Heart left ventricle (tissue), 16 donors: ENCODE measurements at regions not wholly inside any gene's neighbourhood (a gene's known extent, or its start where the extent isn't known, plus 50 kb on each side); places are given as distances from the start of the nearest gene placed in this dataset.
"Not testable (repeated sequence)": the region's sequence is repeated elsewhere in the genome, so short reads cannot be mapped to it uniquely, and the experiment has no call there.

Experiments used
- ATAC-seq, 4 donors: fragments of 200-7000 bp; cut with Tn5 transposase; one replicate each; pipeline ENCODE4 v1.9.1; 2020 to 2022; ENCODE audit warnings: moderate library complexity in 4 of 4, mild to moderate bottlenecking in 3 of 4, moderate number of reproducible peaks in 1 of 4
- DNase-seq, 5 donors: peaks; one replicate each; pipeline ENCODE4 v3.0.0-alpha.2; 2020
- H3K27ac ChIP-seq, 12 donors: fragments of 200-600 bp; sonication (generic) in 4 of 12; one replicate each; pipeline versions ENCODE4 v1.5.0 to v1.8.0; 2016 to 2022; ENCODE audit warnings: mild to moderate bottlenecking in 2 of 12
- H3K27me3 ChIP-seq, 9 donors: fragments of 200-600 bp; sonication (generic) in 2 of 9; one replicate each; pipeline versions ENCODE4 v1.5.1 to v1.8.0; 2016 to 2022; ENCODE audit warnings: mild to moderate bottlenecking in 3 of 9
- H3K36me3 ChIP-seq, 9 donors: fragments of 200-600 bp; sonication (generic) in 2 of 9; one replicate each; pipeline versions ENCODE4 v1.5.0 to v1.8.0; 2018 to 2022; ENCODE audit warnings: mild to moderate bottlenecking in 2 of 9
- H3K4me1 ChIP-seq, 12 donors: fragments of 200-600 bp; sonication (generic) in 4 of 12; one replicate each; pipeline versions ENCODE4 v1.5.0 to v1.8.0; 2016 to 2022; ENCODE audit warnings: mild to moderate bottlenecking in 3 of 12
- H3K4me3 ChIP-seq, 12 donors: fragments of 200-600 bp; sonication (generic) in 4 of 12; one replicate each; pipeline versions ENCODE4 v1.5.0 to v1.8.0; 2017 to 2022; ENCODE audit warnings: mild to moderate bottlenecking in 9 of 12, moderate library complexity in 4 of 12
- H3K9me3 ChIP-seq, 12 donors: fragments of 200-600 bp; sonication (generic) in 4 of 12; one replicate each; pipeline versions ENCODE4 v1.5.0 to v1.8.0; 2016 to 2022; ENCODE audit warnings: mild to moderate bottlenecking in 1 of 12
- POLR2A ChIP-seq, 2 donors: fragments of 450-650 bp; IDR thresholded peaks; one replicate each; pipeline ENCODE4 v1.6.1; 2017; ENCODE audit warnings: antibody characterized with exemption in 2 of 2, mild to moderate bottlenecking in 2 of 2, moderate library complexity in 2 of 2
- WGBS, 4 donors: extraction: QIAGEN DNeasy Blood & Tissue Kit in 2 of 4; methylation state at CpG; one replicate each; pipeline versions ENCODE4 v1.1.5 to v1.1.7; 2013 to 2018; 5-methylcytosine and 5-hydroxymethylcytosine counted together
- intact Hi-C, 10 donors: fragments of 100-400 bp; cut with DNase I; formaldehyde crosslinking; loops; one replicate each; pipeline versions ENCODE4 v1.11.1 to v1.14.2; 2022
- TF ChIP-seq, protein P1 (sequence below), 12 donors: fragments of 200-600 bp; sonication (generic) in 4 of 12; IDR thresholded peaks; one replicate each; pipeline versions ENCODE4 v1.5.0 to v1.8.0; 2018 to 2022; ENCODE audit warnings: antibody characterized with exemption in 12 of 12, mild to moderate bottlenecking in 5 of 12
- donor health status: ischemic (EF 13 %, LVEDD 7.1; RV severe dilation, severe dysfunction).
- donor health status: healthy with polysubstance abuse.
- donor health status: DM: no; HTN: yes; CAD: no.
- donor health status: DM: no; HTN: no; CAD: no.
- donor health status: ischemic (EF 25% LVEDD 6.9; RV normal size, moderate dysfunction).
- donor health status: ischemic (EF 25% LVEDD 5.7; RV mildly dilated, moderate dysfunction).
- donor health status: healthy.
- donor health status: DM: yes; HTN: yes; CAD: no.
- donor health status: ischemic (EF 35%, LVEDD 5.7; RV mildly dilated, moderate dysfunction).
- donor health status: nonischemic (EF 11% LVEDD 7.7; RV severe dilation, severe dysfunction).
- donor health status: DM: yes; HTN: yes; CAD: no.
- donor health status: PGD.
- donor health status: ischemic (EF 29% LVEDD 5.4; RV normal size, mild dysfunction).
- donor health status: nonischemic (EF 23%, LVEDD 6.1; RV moderate dilation, normal function).

DNA sequence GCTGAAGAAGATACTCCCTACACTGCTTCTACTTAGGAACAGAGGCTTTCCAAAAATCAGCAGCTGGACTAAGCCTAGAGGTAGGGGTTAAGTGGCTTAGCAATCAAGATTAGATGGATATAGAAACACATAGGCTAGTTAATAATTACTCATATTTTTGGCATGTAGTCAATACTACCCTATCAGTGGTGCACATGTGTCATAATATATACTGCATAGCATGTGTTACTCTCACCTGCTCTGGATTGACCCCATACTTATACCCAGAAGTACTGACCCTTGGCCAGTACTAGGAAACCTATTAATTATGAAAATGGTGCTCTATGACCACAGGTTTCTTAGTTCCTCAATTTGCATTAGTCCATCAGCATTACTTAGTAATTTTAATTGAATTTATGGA is 528.4 kb upstream of the LMO3 start:
- H3K36me3 ChIP-seq: no peaks in the 10 kb centered on the region
- no peak for ATAC-seq
- H3K27me3 ChIP-seq: no peaks in the 10 kb centered on the region
- DNase-seq: no peak
- TF ChIP-seq, protein P1, sequence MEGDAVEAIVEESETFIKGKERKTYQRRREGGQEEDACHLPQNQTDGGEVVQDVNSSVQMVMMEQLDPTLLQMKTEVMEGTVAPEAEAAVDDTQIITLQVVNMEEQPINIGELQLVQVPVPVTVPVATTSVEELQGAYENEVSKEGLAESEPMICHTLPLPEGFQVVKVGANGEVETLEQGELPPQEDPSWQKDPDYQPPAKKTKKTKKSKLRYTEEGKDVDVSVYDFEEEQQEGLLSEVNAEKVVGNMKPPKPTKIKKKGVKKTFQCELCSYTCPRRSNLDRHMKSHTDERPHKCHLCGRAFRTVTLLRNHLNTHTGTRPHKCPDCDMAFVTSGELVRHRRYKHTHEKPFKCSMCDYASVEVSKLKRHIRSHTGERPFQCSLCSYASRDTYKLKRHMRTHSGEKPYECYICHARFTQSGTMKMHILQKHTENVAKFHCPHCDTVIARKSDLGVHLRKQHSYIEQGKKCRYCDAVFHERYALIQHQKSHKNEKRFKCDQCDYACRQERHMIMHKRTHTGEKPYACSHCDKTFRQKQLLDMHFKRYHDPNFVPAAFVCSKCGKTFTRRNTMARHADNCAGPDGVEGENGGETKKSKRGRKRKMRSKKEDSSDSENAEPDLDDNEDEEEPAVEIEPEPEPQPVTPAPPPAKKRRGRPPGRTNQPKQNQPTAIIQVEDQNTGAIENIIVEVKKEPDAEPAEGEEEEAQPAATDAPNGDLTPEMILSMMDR (IDR thresholded peaks at IDR 0.05): no peak
- TF ChIP-seq POLR2A (IDR thresholded peaks at IDR 0.05): no peak
- no peaks in the 10 kb centered on the region for H3K9me3 ChIP-seq
- intact Hi-C loops: no loop called here
- H3K27ac ChIP-seq: no peak overlapping the region
- no peaks in the 10 kb centered on the region for H3K4me1 ChIP-seq
- H3K4me3 ChIP-seq: no peak overlapping the region

DNA sequence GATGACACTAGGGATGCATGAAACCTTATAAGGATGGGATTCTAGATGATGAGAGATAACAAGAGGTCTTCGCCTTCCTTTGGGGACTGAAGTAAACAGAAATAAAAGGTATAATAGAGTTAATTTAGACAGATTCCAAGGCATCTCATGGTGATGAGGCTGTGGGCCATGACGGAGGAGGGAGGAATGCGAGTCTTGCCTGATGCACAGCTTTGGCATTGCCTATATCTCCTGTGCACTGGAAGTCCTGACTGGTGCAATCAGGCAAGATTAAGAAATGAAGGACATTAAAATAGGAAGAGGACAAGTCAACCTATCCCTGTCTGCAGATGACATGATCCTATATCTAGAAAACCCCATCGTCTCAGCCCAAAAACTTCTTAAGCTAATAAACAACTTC is 526.4 kb upstream of the LMO3 start:
- WGBS, 4 donors: 78 to 86% (median 84%) methylated on average over 4 of the region's 4 CpGs

DNA sequence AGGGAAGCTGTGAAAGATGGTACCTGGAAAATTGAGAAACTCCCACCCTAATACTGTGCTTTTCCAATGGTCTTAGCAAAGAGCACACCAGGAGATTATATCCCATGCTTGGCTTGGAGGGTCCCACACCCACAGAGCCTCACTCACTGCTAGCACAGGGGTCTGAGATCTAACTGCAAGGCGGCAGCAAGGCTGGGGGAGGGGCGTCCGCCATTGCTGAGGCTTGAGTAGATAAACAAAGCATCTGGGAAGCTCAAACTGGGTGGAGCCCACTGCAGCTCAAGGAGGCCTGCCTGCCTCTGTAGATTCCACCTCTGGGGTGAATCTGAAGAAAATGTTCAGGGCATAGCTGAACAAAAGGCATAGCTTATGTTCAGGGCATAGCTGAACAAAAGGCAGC is 510.6 kb upstream of the LMO3 start:
- H3K27me3 ChIP-seq, ATAC-seq, H3K4me1 ChIP-seq, H3K36me3 ChIP-seq, H3K4me3 ChIP-seq, intact Hi-C loops, H3K27ac ChIP-seq, DNase-seq: not testable (repeated sequence)
- WGBS, 4 donors: 61 to 87% (median 83%) methylated on average over 3 of the region's 3 CpGs
- peaks cover 0 to 10% (median 0%) of the 10 kb centered on the region in 12 donors for H3K9me3 ChIP-seq

More for the DNA sequence above, 526.4 kb upstream of the LMO3 start:
- intact Hi-C loops: no loop called here
- no peak overlapping the region for H3K4me3 ChIP-seq
- no peaks in the 10 kb centered on the region for H3K27me3 ChIP-seq
- no peak overlapping the region for H3K27ac ChIP-seq
- no peaks in the 10 kb centered on the region for H3K36me3 ChIP-seq
- H3K9me3 ChIP-seq: no peaks in the 10 kb centered on the region
- no peaks in the 10 kb centered on the region for H3K4me1 ChIP-seq
- DNase-seq (no peak), ATAC-seq (no peak)
- TF ChIP-seq POLR2A (IDR thresholded peaks at IDR 0.05): no peak
- TF ChIP-seq, protein P1 (IDR thresholded peaks at IDR 0.05): no peak

DNA sequence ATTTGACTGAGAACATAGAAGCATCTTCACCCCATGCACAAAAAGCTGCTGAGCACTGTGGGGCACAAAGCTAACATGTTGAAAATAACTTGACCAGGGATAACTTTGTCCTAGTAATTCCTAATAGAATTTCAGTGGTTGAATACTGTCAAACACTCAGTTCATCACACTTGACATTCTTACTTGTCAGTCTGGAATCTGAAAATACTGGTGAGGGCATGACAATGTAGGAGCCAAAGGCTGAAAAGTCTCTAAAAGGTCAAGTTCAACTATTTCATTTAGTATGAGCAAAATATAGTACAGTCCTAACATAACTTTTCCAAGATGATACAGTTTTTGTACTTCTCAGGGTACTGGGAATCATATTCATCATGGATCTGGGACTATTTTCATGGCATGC is 504.4 kb upstream of the LMO3 start:
- Histone ChIP-seq H3K36me3 (no peaks in the 10 kb centered on the region), H3K27ac (no peak overlapping the region), H3K27me3 (no peaks in the 10 kb centered on the region), H3K4me1 (no peaks in the 10 kb centered on the region), H3K4me3 (no peak overlapping the region), H3K9me3 (peaks cover 0 to 6% (median 0%) of the 10 kb centered on the region in 12 donors)
- intact Hi-C loops: no loop called here
- DNase-seq (no peak), ATAC-seq (no peak)
- TF ChIP-seq POLR2A (IDR thresholded peaks at IDR 0.05): no peak
- TF ChIP-seq, protein P1 (IDR thresholded peaks at IDR 0.05): no peak

DNA sequence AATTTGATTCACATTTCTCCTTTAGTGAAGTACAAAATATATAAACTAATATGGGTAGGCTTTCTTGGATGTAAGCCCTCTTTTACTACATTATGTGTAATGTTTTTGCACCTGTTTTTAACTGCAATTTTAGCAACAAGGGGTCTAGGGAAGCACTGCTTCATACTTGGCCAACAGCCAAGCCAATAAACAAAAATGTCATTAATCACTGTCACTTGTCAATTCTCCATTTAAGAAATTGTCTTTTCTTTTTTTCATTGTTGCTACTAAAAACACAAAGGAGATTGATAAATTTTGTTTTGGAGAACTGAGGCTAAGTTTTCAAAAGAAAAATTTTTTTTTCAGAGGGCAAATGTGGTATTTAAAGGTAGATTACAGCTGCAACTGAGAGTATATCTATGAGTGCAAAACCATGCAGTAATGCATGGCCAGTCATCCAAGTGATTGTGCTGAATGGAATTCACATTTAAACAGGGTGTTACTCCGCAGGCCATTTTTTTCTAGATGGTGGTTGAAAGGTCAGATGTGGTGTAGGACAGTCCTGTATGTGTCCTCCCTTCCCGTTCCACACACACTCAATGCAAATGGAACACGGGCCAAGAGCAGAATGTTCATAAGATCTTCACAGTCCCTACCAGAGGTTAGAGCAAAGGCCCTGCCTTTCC is 503.0 kb upstream of the LMO3 start:
- Histone ChIP-seq H3K36me3 (no peaks in the 10 kb centered on the region), H3K27ac (no peak overlapping the region), H3K4me1 (no peaks in the 10 kb centered on the region), H3K27me3 (no peaks in the 10 kb centered on the region), H3K4me3 (no peak overlapping the region), H3K9me3 (peaks cover 0 to 8% (median 0%) of the 10 kb centered on the region in 12 donors)
- ATAC-seq (no peak), DNase-seq (no peak)
- 45 to 80% (median 75%) methylated on average over 3 of the region's 3 CpGs for WGBS, 4 donors
- TF ChIP-seq, protein P1 (IDR thresholded peaks at IDR 0.05): no peak
- no peak for TF ChIP-seq POLR2A (IDR thresholded peaks at IDR 0.05)
- intact Hi-C loops: no loop called here
